T-cell (primary cell): ENCODE measurements at regions not wholly inside any gene's neighbourhood (a gene's known extent, or its start where the extent isn't known, plus 50 kb on each side); places are given as distances from the start of the nearest gene placed in this dataset.

Source experiments
- ATAC-seq, 4 experiments: fragments of 200-7000 bp in 3 of 4; fragments of 150-1000 bp in 1 of 4; cut with Tn5 transposase; replicated peaks in 1 of 4; 1 replicate in 3 of 4; 2 replicates in 1 of 4; pipeline ENCODE4 v1.10.0; 2021; ENCODE audit warnings: moderate library complexity in 3 of 4, mild to moderate bottlenecking in 2 of 4, moderate number of reproducible peaks in 1 of 4
- CTCF ChIA-PET, 2 donors: fragments of 300-600 bp; sonication (Branson Sonifier 250); formaldehyde crosslinking; loops; one replicate each; lab custom pipeline; 2022; ENCODE audit warnings: antibody characterized with exemption in 2 of 2; lab: Charles Lee
- POLR2A ChIA-PET, 2 donors: fragments of 300-600 bp; sonication (Branson Sonifier 250); formaldehyde crosslinking; loops; one replicate each; lab custom pipeline; 2022; ENCODE audit warnings: antibody characterized with exemption in 2 of 2; lab: Charles Lee
- DNase-seq, 35 experiments: peaks; one replicate each; pipeline versions ENCODE4 v3.0.0 to v3.0.0-alpha.2; 2013 to 2023
- H3K27ac ChIP-seq: one replicate; pipeline ENCODE4 v1.5.1; 2013; ENCODE audit warnings: low read length
- H3K27me3 ChIP-seq, 2 experiments: replicated peaks in 1 of 2; 1 replicate in 1 of 2; 2 replicates in 1 of 2; pipeline versions ENCODE4 v1.6.1 to v1.7.0; 2013; ENCODE audit warnings: low read length in 1 of 2, mixed read lengths in 1 of 2; ENCODE audit not compliant: control insufficient read depth in 2 of 2, insufficient read depth in 2 of 2; ENCODE audit errors: extremely low read depth in 1 of 2
- H3K36me3 ChIP-seq, 2 donors: 1 replicate in 1 of 2; 2 replicates in 1 of 2; pipeline versions ENCODE4 v1.6.1 to v1.7.0; 2013; ENCODE audit warnings: low read length in 1 of 2; ENCODE audit not compliant: control insufficient read depth in 2 of 2, insufficient read depth in 1 of 2; ENCODE audit errors: extremely low read depth in 1 of 2
- H3K4me1 ChIP-seq, 2 experiments: 1 replicate in 1 of 2; 2 replicates in 1 of 2; pipeline versions ENCODE4 v1.6.1 to v1.7.0; 2013; ENCODE audit warnings: low read length in 2 of 2, mixed read lengths in 1 of 2; ENCODE audit not compliant: insufficient read depth in 2 of 2, control insufficient read depth in 1 of 2; ENCODE audit errors: extremely low read depth in 1 of 2
- H3K4me3 ChIP-seq, 2 donors: 1 replicate in 1 of 2; 2 replicates in 1 of 2; pipeline versions ENCODE4 v1.5.1 to v1.7.0; 2013; ENCODE audit warnings: mild to moderate bottlenecking in 2 of 2, low read length in 1 of 2, moderate library complexity in 1 of 2; ENCODE audit not compliant: control insufficient read depth in 1 of 2; ENCODE audit errors: extremely low read depth in 1 of 2
- H3K9me3 ChIP-seq: 2 replicates; pipeline ENCODE4 v1.7.0; 2013
- H3K27ac Mint-ChIP-seq, 2 donors: one replicate each; pipeline ENCODE4 v1.8.0; 2020 to 2021; ENCODE audit warnings: mild to moderate bottlenecking in 2 of 2, mixed read lengths in 2 of 2
- H3K27me3 Mint-ChIP-seq, 2 donors: one replicate each; pipeline ENCODE4 v1.8.0; 2021 to 2022; ENCODE audit warnings: mixed read lengths in 2 of 2
- H3K36me3 Mint-ChIP-seq: one replicate; pipeline ENCODE4 v1.8.0; 2021; ENCODE audit warnings: mixed read lengths
- H3K4me1 Mint-ChIP-seq, 3 donors: one replicate each; pipeline ENCODE4 v1.8.0; 2020 to 2022; ENCODE audit warnings: mixed read lengths in 3 of 3, mild to moderate bottlenecking in 1 of 3
- H3K4me3 Mint-ChIP-seq, 3 donors: one replicate each; pipeline ENCODE4 v1.8.0; 2020 to 2022; ENCODE audit warnings: mild to moderate bottlenecking in 3 of 3, mixed read lengths in 3 of 3, moderate library complexity in 3 of 3
- H3K9me3 Mint-ChIP-seq, 3 donors: one replicate each; pipeline ENCODE4 v1.8.0; 2020 to 2022; ENCODE audit warnings: mixed read lengths in 3 of 3
- WGBS: methylation state at CpG from one replicate; pipeline ENCODE4 v1.1.5; 2013; ENCODE audit warnings: missing lambda C conversion rate; ENCODE audit not compliant: insufficient coverage; 5-methylcytosine and 5-hydroxymethylcytosine counted together

DNA sequence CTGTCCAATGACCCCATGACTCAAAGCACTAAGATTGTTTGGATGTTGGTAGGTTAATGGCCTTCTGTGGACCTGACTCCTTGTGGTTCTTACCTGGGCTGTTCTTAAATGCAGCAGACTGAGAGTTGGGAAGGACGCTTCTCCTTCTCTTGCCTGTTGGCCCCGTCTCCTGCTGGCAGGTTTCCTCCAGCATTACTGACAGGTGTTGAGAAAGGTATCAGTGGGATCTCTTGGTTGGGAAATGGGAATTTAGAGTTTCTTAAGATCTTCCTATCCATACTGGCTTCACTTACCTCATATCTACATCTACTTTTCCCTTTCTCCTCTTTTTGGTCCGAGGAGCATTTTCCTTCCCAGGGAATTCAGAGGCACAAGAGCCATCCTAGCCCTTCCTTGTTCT lies 57.9 kb downstream of the TET3 start:
- no peak overlapping the region for H3K27ac ChIP-seq
- Mint-ChIP-seq H3K4me1 (peaks cover 57 to 67% (median 65%) of the 10 kb centered on the region in 3 donors), H3K4me3 (no peak overlapping the region), H3K9me3 (no peaks in the 10 kb centered on the region), H3K36me3 (peaks cover 7% of the 10 kb centered on the region), H3K27ac (peak overlapping the region; percentile 2 to 44), H3K27me3 (no peaks in the 10 kb centered on the region)
- H3K4me3 ChIP-seq: no peak overlapping the region
- ChIA-PET CTCF (no interaction called here), POLR2A (no interaction called here)
- H3K36me3 ChIP-seq: peaks cover 6 to 16% of the 10 kb centered on the region in 2 donors
- DNase-seq (no peak), ATAC-seq (no peak)
- peaks cover 19 to 27% of the 10 kb centered on the region in 2 experiments for H3K4me1 ChIP-seq
- H3K27me3 ChIP-seq: no peaks in the 10 kb centered on the region
- 100% methylated on average over 1 of the region's 3 CpGs for WGBS
- H3K9me3 ChIP-seq: no peaks in the 10 kb centered on the region

DNA sequence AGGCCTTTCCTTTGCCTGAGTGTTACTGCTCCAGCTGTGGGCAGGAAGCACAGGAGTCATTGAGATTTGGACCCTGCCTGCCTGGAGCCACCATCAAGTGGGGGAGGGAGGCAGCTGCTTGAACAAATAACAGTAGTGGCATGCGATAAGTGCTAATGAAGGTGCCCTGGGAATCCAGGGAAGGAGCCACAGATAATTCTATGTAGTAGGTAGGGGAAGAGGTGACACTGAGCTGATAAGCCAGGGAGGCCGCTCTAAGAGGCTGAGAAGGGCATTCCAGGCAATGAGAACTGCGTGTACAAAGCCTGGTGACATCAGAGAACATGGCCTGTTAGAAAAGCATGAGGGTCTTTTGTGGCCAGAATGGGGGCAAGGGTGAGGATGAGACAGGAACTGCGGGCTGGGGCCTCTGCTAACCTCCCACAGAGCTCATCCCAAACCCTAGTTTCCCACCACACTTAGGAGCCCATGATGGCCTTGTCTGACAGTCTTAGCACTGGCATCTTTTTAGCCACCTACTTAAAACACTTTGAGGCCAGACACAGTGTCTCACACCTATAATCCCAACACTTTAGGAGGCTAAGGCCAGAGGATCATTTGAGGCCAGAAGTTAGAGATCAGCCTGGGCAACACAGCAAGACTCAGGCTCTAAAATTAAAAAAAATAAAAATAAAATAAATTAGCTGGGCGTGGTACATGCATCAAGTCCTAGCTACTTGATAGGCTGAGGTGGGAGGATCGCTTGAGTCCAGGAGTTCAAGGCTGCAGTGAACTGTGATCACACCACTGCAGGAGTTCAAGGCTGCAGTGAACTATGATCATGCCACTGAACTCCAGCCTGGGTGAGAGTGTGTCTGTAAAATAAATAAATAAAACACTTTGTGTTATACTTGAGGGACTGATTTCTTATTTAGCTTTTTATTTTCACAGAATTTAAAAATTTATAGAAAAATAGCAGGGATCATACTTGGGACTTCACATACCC lies 58.9 kb downstream of the TET3 start:
- no peaks in the 10 kb centered on the region for H3K27me3 Mint-ChIP-seq
- no peaks in the 10 kb centered on the region for H3K9me3 Mint-ChIP-seq
- H3K36me3 Mint-ChIP-seq: peaks cover 10% of the 10 kb centered on the region
- H3K27ac Mint-ChIP-seq: peak overlapping the region; percentile 2 to 55
- ChIA-PET CTCF (interaction anchor here in 1 of 2 donors (0.6 kb wide), 1 partner anchor 8 kb away, joined by 6 read pairs; no protein-coding TSS in a partner anchor), POLR2A (no interaction called here)
- peaks cover 9 to 24% of the 10 kb centered on the region in 2 donors for H3K36me3 ChIP-seq
- H3K27ac ChIP-seq: no peak overlapping the region
- DNase-seq (no peak), ATAC-seq (no peak)
- H3K4me3 ChIP-seq: no peak overlapping the region
- H3K9me3 ChIP-seq: no peaks in the 10 kb centered on the region
- WGBS: 99% methylated on average over 5 of the region's 6 CpGs
- no peaks in the 10 kb centered on the region for H3K27me3 ChIP-seq
- peaks cover 18% of the 10 kb centered on the region in 2 experiments for H3K4me1 ChIP-seq
- no peak overlapping the region for H3K4me3 Mint-ChIP-seq
- peaks cover 56 to 57% (median 57%) of the 10 kb centered on the region in 3 donors for H3K4me1 Mint-ChIP-seq

DNA sequence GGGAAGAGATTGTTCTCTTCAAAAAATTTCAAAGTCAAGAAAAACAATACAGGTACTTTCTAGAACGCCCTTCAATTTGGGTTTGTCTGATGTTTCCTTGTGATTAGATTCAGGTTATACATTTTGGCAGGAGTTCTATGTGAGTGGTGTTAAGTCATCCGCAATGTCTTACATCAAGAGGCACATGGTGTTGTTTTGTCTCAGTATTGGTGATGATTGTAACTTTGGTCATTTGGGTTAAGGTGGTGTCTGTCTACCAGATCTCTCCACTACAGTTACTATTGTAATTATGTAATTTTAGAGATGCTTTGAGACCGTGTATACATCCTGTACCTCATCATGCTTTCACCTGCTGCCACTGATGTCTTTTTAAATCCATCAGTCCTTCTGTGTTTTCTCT lies 60.3 kb downstream of the TET3 start:
- Histone ChIP-seq H3K27ac (no peak overlapping the region), H3K9me3 (no peaks in the 10 kb centered on the region), H3K4me1 (peaks cover 10 to 12% of the 10 kb centered on the region in 2 experiments), H3K27me3 (no peaks in the 10 kb centered on the region), H3K4me3 (no peak overlapping the region), H3K36me3 (peaks cover 9 to 24% of the 10 kb centered on the region in 2 donors)
- Mint-ChIP-seq H3K4me3 (no peak overlapping the region), H3K4me1 (peaks cover 45 to 57% (median 48%) of the 10 kb centered on the region in 3 donors), H3K9me3 (no peaks in the 10 kb centered on the region), H3K36me3 (peaks cover 15% of the 10 kb centered on the region), H3K27me3 (no peaks in the 10 kb centered on the region), H3K27ac (peak overlapping the region in 1 of 2 donors; percentile 41)
- POLR2A ChIA-PET: no interaction called here
- CTCF ChIA-PET: no interaction called here
- no peak for DNase-seq
- WGBS: no CpG with 5 or more reads among the region's 3 CpGs
- peak in 1 of 4 experiments; percentile 74 for ATAC-seq

DNA sequence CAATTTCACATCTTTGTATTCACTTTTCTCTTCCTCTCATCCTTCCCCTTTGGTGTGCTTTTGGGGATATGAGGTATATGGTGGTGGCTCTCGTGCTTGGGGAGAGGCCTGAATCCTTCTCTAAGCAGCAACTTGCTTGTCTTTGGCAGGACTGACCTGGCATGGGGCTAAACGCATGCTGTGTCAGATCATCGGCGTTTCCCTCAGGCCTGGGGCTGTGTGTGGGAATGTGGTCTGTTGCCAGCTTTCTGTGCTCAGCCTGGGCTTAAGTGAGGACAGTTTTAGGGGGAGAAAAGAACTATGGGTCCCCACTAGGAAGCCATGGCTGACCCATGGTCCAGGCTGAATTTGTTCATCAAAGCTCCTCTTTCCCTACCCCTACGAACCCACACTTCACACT lies 60.7 kb downstream of the TET3 start:
- Mint-ChIP-seq H3K27ac (peak overlapping the region; percentile 32 to 35), H3K36me3 (peaks cover 15% of the 10 kb centered on the region), H3K4me1 (peaks cover 41 to 52% (median 44%) of the 10 kb centered on the region in 3 donors), H3K9me3 (no peaks in the 10 kb centered on the region), H3K4me3 (no peak overlapping the region), H3K27me3 (no peaks in the 10 kb centered on the region)
- CTCF ChIA-PET: no interaction called here
- POLR2A ChIA-PET: no interaction called here
- WGBS: 83% methylated on average over 4 of the region's 5 CpGs
- Histone ChIP-seq H3K4me3 (no peak overlapping the region), H3K9me3 (no peaks in the 10 kb centered on the region), H3K27ac (no peak overlapping the region), H3K27me3 (no peaks in the 10 kb centered on the region), H3K36me3 (peaks cover 9 to 24% of the 10 kb centered on the region in 2 donors), H3K4me1 (peaks cover 8 to 9% of the 10 kb centered on the region in 2 experiments)
- no peak for ATAC-seq
- DNase-seq: no peak

DNA sequence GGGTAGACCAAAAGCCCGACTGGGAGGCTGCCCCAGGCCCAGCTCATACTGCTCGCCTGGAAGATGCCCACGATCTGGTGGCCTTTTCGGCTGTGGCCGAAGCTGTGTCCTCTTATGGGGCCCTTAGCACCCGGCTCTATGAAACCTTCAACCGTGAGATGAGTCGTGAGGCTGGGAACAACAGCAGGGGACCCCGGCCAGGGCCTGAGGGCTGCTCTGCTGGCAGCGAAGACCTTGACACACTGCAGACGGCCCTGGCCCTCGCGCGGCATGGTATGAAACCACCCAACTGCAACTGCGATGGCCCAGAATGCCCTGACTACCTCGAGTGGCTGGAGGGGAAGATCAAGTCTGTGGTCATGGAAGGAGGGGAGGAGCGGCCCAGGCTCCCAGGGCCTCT lies 61.7 kb downstream of the TET3 start:
- Mint-ChIP-seq H3K9me3 (no peaks in the 10 kb centered on the region), H3K27me3 (no peaks in the 10 kb centered on the region), H3K36me3 (peaks cover 15% of the 10 kb centered on the region), H3K4me1 (peaks cover 38 to 52% (median 42%) of the 10 kb centered on the region in 3 donors), H3K4me3 (no peak overlapping the region), H3K27ac (peak overlapping the region in 1 of 2 donors; percentile 22)
- ChIA-PET CTCF (no interaction called here), POLR2A (no interaction called here)
- Histone ChIP-seq H3K27ac (no peak overlapping the region), H3K36me3 (peaks cover 9 to 24% of the 10 kb centered on the region in 2 donors), H3K4me3 (no peak overlapping the region), H3K9me3 (no peaks in the 10 kb centered on the region), H3K4me1 (no peaks in the 10 kb centered on the region), H3K27me3 (no peaks in the 10 kb centered on the region)
- DNase-seq: no peak
- ATAC-seq: no peak
- WGBS: 96% methylated on average over 16 of the region's 17 CpGs

DNA sequence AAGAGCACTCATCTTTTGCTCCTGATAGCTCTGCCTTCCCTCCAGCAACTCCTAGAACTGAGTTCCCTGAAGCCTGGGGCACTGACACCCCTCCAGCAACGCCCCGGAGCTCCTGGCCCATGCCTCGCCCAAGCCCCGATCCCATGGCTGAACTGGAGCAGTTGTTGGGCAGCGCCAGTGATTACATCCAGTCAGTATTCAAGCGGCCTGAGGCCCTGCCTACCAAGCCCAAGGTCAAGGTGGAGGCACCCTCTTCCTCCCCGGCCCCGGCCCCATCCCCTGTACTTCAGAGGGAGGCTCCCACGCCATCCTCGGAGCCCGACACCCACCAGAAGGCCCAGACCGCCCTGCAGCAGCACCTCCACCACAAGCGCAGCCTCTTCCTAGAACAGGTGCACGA lies 62.4 kb downstream of the TET3 start:
- no peaks in the 10 kb centered on the region for H3K9me3 Mint-ChIP-seq
- DNase-seq: no peak
- POLR2A ChIA-PET: no interaction called here
- Histone ChIP-seq H3K27ac (no peak overlapping the region), H3K4me1 (no peaks in the 10 kb centered on the region), H3K27me3 (no peaks in the 10 kb centered on the region), H3K4me3 (no peak overlapping the region), H3K9me3 (no peaks in the 10 kb centered on the region), H3K36me3 (peaks cover 9 to 24% of the 10 kb centered on the region in 2 donors)
- H3K36me3 Mint-ChIP-seq: peaks cover 15% of the 10 kb centered on the region
- CTCF ChIA-PET: interaction anchor here in 1 of 2 donors (0.6 to 0.7 kb wide), 2 partner anchors 104 to 136 kb away, joined by 3 read pairs; no protein-coding TSS in a partner anchor
- WGBS: 95% methylated on average over 14 of the region's 14 CpGs
- no peak for ATAC-seq
- H3K27me3 Mint-ChIP-seq: no peaks in the 10 kb centered on the region
- peaks cover 39 to 52% (median 43%) of the 10 kb centered on the region in 3 donors for H3K4me1 Mint-ChIP-seq
- H3K27ac Mint-ChIP-seq: peak overlapping the region in 1 of 2 donors; percentile 22
- no peak overlapping the region for H3K4me3 Mint-ChIP-seq
